ENCODE measurements at regions not wholly inside any gene's neighbourhood (a gene's known extent, or its start where the extent isn't known, plus 50 kb on each side); places are given as distances from the start of the nearest gene placed in this dataset.
"Not testable (repeated sequence)": the region's sequence is repeated elsewhere in the genome, so short reads cannot be mapped to it uniquely, and the experiment has no call there.

- intact Hi-C loops (cut with micrococcal nuclease) = loop anchor here (10.0 kb wide), 1 partner anchor 61 kb away; no protein-coding TSS in a partner anchor
- Mint-ChIP-seq H3K36me3 (ENCODE audit: low read depth) (no peaks in the 10 kb centered on the region), H3K9me3 (no peaks in the 10 kb centered on the region), H3K4me1 (no peaks in the 10 kb centered on the region), H3K27me3 (no peaks in the 10 kb centered on the region), H3K4me3 (no peak overlapping the region), H3K27ac (no peak overlapping the region)
- TF ChIP-seq CTCF (IDR thresholded peaks at IDR 0.05) = no peak
- DNase-seq (no peak), ATAC-seq (ENCODE audit: low read depth) (no peak)
- ChIA-PET CTCF (no interaction called here), POLR2A (no interaction called here)
Measured at GRCh38 chr18:65215865-65216466, 534.8 kb upstream of the CDH7 start.

GRCh38 chr18:65214456-65214855 lies 536.4 kb upstream of the CDH7 start:
- H3K27me3 Mint-ChIP-seq = no peaks in the 10 kb centered on the region
- H3K4me3 Mint-ChIP-seq = no peak overlapping the region
- ChIA-PET POLR2A (no interaction called here), CTCF (no interaction called here)
- no peaks in the 10 kb centered on the region for H3K4me1 Mint-ChIP-seq
- H3K27ac Mint-ChIP-seq = no peak overlapping the region
- ATAC-seq (ENCODE audit: low read depth) (no peak), DNase-seq (no peak)
- intact Hi-C loops (cut with micrococcal nuclease) = loop anchor here (10.0 kb wide), 1 partner anchor 60 kb away; no protein-coding TSS in a partner anchor
- H3K36me3 Mint-ChIP-seq (ENCODE audit: low read depth) = no peaks in the 10 kb centered on the region
- TF ChIP-seq CTCF (IDR thresholded peaks at IDR 0.05) = no peak
- no peaks in the 10 kb centered on the region for H3K9me3 Mint-ChIP-seq

- intact Hi-C loops (cut with micrococcal nuclease) = no loop called here
- H3K36me3 Mint-ChIP-seq (ENCODE audit: low read depth) = no peaks in the 10 kb centered on the region
- CTCF ChIA-PET = no interaction called here
- no peak for TF ChIP-seq CTCF (IDR thresholded peaks at IDR 0.05)
- POLR2A ChIA-PET = no interaction called here
- peaks cover 3% of the 10 kb centered on the region for H3K9me3 Mint-ChIP-seq
- no peak for DNase-seq
- no peaks in the 10 kb centered on the region for H3K27me3 Mint-ChIP-seq
- H3K27ac Mint-ChIP-seq = no peak overlapping the region
- ATAC-seq (ENCODE audit: low read depth) = no peak
- no peaks in the 10 kb centered on the region for H3K4me1 Mint-ChIP-seq
- H3K4me3 Mint-ChIP-seq = no peak overlapping the region
Measured at GRCh38 chr18:65206551-65207260, 544.1 kb upstream of the CDH7 start.

- ChIA-PET POLR2A (no interaction called here), CTCF (no interaction called here)
- H3K4me3 Mint-ChIP-seq = no peak overlapping the region
- H3K4me1 Mint-ChIP-seq = no peaks in the 10 kb centered on the region
- H3K36me3 Mint-ChIP-seq (ENCODE audit: low read depth) = no peaks in the 10 kb centered on the region
- H3K9me3 Mint-ChIP-seq = peaks cover 3% of the 10 kb centered on the region
- no peak overlapping the region for H3K27ac Mint-ChIP-seq
- H3K27me3 Mint-ChIP-seq = no peaks in the 10 kb centered on the region
- intact Hi-C loops (cut with micrococcal nuclease) = no loop called here
- no peak for DNase-seq
- TF ChIP-seq CTCF (IDR thresholded peaks at IDR 0.05) = no peak
- no peak for ATAC-seq (ENCODE audit: low read depth)
Measured at GRCh38 chr18:65202091-65202490, 548.7 kb upstream of the CDH7 start.

GRCh38 chr18:65175681-65176080 lies 575.1 kb upstream of the CDH7 start:
- H3K27me3 Mint-ChIP-seq = no peaks in the 10 kb centered on the region
- no peak overlapping the region for H3K27ac Mint-ChIP-seq
- no peaks in the 10 kb centered on the region for H3K4me1 Mint-ChIP-seq
- peaks cover 4% of the 10 kb centered on the region for H3K9me3 Mint-ChIP-seq
- DNase-seq (no peak), ATAC-seq (ENCODE audit: low read depth) (no peak)
- H3K36me3 Mint-ChIP-seq (ENCODE audit: low read depth) = no peaks in the 10 kb centered on the region
- ChIA-PET CTCF (no interaction called here), POLR2A (no interaction called here)
- intact Hi-C loops (cut with micrococcal nuclease) = no loop called here
- no peak overlapping the region for H3K4me3 Mint-ChIP-seq
- TF ChIP-seq CTCF (IDR thresholded peaks at IDR 0.05) = no peak

- POLR2A ChIA-PET; H3K9me3 Mint-ChIP-seq; H3K4me3 Mint-ChIP-seq; H3K4me1 Mint-ChIP-seq; H3K36me3 Mint-ChIP-seq (ENCODE audit: low read depth); CTCF ChIA-PET; DNase-seq; H3K27ac Mint-ChIP-seq; ATAC-seq (ENCODE audit: low read depth); H3K27me3 Mint-ChIP-seq; intact Hi-C loops (cut with micrococcal nuclease): not testable (repeated sequence)
Measured at GRCh38 chr18:65162086-65162485, 588.7 kb upstream of the CDH7 start.
